ENCODE measurements at regions not wholly inside any gene's neighbourhood (a gene's known extent, or its start where the extent isn't known, plus 50 kb on each side); places are given as distances from the start of the nearest gene placed in this dataset.

- TF ChIP-seq CTCF (conservative IDR thresholded peaks at IDR 0.05) (peak; percentile 30), ZFX (IDR thresholded peaks at IDR 0.05) (no peak)
Observed at GRCh38 chr12:127964717-127965116, 302.3 kb upstream of the TMEM132C start.
